Esophagus muscularis mucosa (tissue), 4 donors: ENCODE measurements at regions not wholly inside any gene's neighbourhood (a gene's known extent, or its start where the extent isn't known, plus 50 kb on each side); places are given as distances from the start of the nearest gene placed in this dataset.

Source experiments
- CTCF ChIP-seq, 3 experiments: fragments of 200-600 bp in 2 of 3; fragments of 450-650 bp in 1 of 3; sonication (generic) in 2 of 3; IDR thresholded peaks; one replicate each; pipeline ENCODE4 v1.5.1; 2017 to 2019; ENCODE audit warnings: antibody characterized with exemption in 3 of 3, mild to moderate bottlenecking in 2 of 3, moderate library complexity in 1 of 3
- EP300 ChIP-seq: sonication (generic); formaldehyde crosslinking; IDR thresholded peaks from one replicate; pipeline ENCODE4 v1.6.1; 2017; ENCODE audit warnings: antibody characterized with exemption
- POLR2A ChIP-seq: fragments of 450-650 bp; IDR thresholded peaks from one replicate; pipeline ENCODE4 v1.6.1; 2017; ENCODE audit warnings: antibody characterized with exemption, moderate library complexity, mild to moderate bottlenecking, low read depth
- POLR2AphosphoS5 ChIP-seq, 2 donors: sonication (generic); formaldehyde crosslinking; IDR thresholded peaks; one replicate each; pipeline ENCODE4 v1.6.1; 2017; ENCODE audit warnings: antibody characterized with exemption in 2 of 2

- no peak for TF ChIP-seq CTCF (IDR thresholded peaks at IDR 0.05)
- no peak for TF ChIP-seq POLR2AphosphoS5 (IDR thresholded peaks at IDR 0.05)
- TF ChIP-seq POLR2A: no peak
- TF ChIP-seq EP300: no peak
Observed at GRCh38 chr12:77572371-77572770, 258.3 kb upstream of the NAV3 start.
